Sigmoid colon (tissue), 6 donors: ENCODE measurements at regions not wholly inside any gene's neighbourhood (a gene's known extent, or its start where the extent isn't known, plus 50 kb on each side); places are given as distances from the start of the nearest gene placed in this dataset.

Experiments used
- DNase-seq: peaks from one replicate; pipeline ENCODE4 v3.0.0-alpha.2; 2019
- H3K27ac ChIP-seq, 4 donors: fragments of 200-600 bp; sonication (generic); one replicate each; pipeline ENCODE4 v1.5.1; 2016 to 2019; ENCODE audit warnings: mild to moderate bottlenecking in 1 of 4
- H3K27me3 ChIP-seq, 3 donors: fragments of 200-600 bp; sonication (generic); one replicate each; pipeline ENCODE4 v1.5.1; 2019; ENCODE audit warnings: mild to moderate bottlenecking in 1 of 3
- H3K36me3 ChIP-seq, 4 donors: fragments of 200-600 bp; sonication (generic); one replicate each; pipeline ENCODE4 v1.5.1; 2016 to 2019
- H3K4me1 ChIP-seq, 4 donors: fragments of 200-600 bp; sonication (generic); one replicate each; pipeline ENCODE4 v1.5.1; 2017 to 2019
- H3K4me3 ChIP-seq, 4 donors: fragments of 200-600 bp; sonication (generic); one replicate each; pipeline ENCODE4 v1.5.1; 2017 to 2019; ENCODE audit warnings: mild to moderate bottlenecking in 2 of 4, moderate library complexity in 1 of 4
- H3K9me3 ChIP-seq, 4 donors: fragments of 200-600 bp in 3 of 4; sonication (generic) in 3 of 4; one replicate each; pipeline versions ENCODE4 v1.5.1 to v1.6.1; 2013 to 2019
- CTCF ChIP-seq, 4 experiments: fragments of 450-650 bp in 3 of 4; fragments of 200-600 bp in 1 of 4; IDR thresholded peaks; one replicate each; pipeline ENCODE4 v1.5.1; 2016 to 2019; ENCODE audit warnings: antibody characterized with exemption in 4 of 4, mild to moderate bottlenecking in 3 of 4, moderate library complexity in 2 of 4
- EP300 ChIP-seq, 4 donors: sonication (generic); formaldehyde crosslinking; IDR thresholded peaks; one replicate each; pipeline ENCODE4 v1.6.1; 2017; ENCODE audit warnings: antibody characterized with exemption in 4 of 4
- POLR2A ChIP-seq, 2 donors: fragments of 450-650 bp; IDR thresholded peaks; one replicate each; pipeline ENCODE4 v1.6.1; 2016; ENCODE audit warnings: antibody characterized with exemption in 2 of 2, mild to moderate bottlenecking in 2 of 2, moderate library complexity in 2 of 2
- POLR2AphosphoS5 ChIP-seq, 4 donors: sonication (generic); formaldehyde crosslinking; IDR thresholded peaks; one replicate each; pipeline ENCODE4 v1.6.1; 2017; ENCODE audit warnings: antibody characterized with exemption in 4 of 4
- WGBS, 2 donors: extraction: QIAGEN DNeasy Blood & Tissue Kit; methylation state at CpG; one replicate each; pipeline ENCODE4 v1.1.7; 2013; 5-methylcytosine and 5-hydroxymethylcytosine counted together
- intact Hi-C: fragments of 100-400 bp; cut with DNase I; formaldehyde crosslinking; loops from one replicate; pipeline ENCODE4 v1.15.1; 2023
- donor health status: healthy with polysubstance abuse.
- donor health status: healthy.

GRCh38 chr1:55512466-55512865 is 297.3 kb upstream of the USP24 start:
- TF ChIP-seq EP300 (IDR thresholded peaks at IDR 0.05) (peak in 1 of 4 donors; percentile 48), POLR2AphosphoS5 (IDR thresholded peaks at IDR 0.05) (peak; percentile 48 to 82 (median 74)), POLR2A (IDR thresholded peaks at IDR 0.05) (no peak), CTCF (IDR thresholded peaks at IDR 0.05) (no peak)
- Histone ChIP-seq H3K4me1 (peaks cover 0 to 36% (median 15%) of the 10 kb centered on the region in 4 donors), H3K9me3 (peaks cover 0 to 6% (median 0%) of the 10 kb centered on the region in 4 donors), H3K4me3 (no peak overlapping the region), H3K27ac (peak overlapping the region in 3 of 4 donors; percentile 56 to 66 (median 58)), H3K27me3 (no peaks in the 10 kb centered on the region), H3K36me3 (no peaks in the 10 kb centered on the region)
- DNase-seq = no peak
- WGBS, 2 donors = 56 to 83% methylated on average over 2 of the region's 2 CpGs
- intact Hi-C loops = no loop called here

GRCh38 chr1:55507578-55507931 is 292.4 kb upstream of the USP24 start:
- intact Hi-C loops = no loop called here
- no peak for DNase-seq
- WGBS, 2 donors = 66 to 85% methylated on average over 2 of the region's 2 CpGs
- H3K4me3 ChIP-seq = no peak overlapping the region
- H3K9me3 ChIP-seq = no peaks in the 10 kb centered on the region
- no peaks in the 10 kb centered on the region for H3K36me3 ChIP-seq
- TF ChIP-seq EP300 (IDR thresholded peaks at IDR 0.05) = no peak
- no peak for TF ChIP-seq POLR2A (IDR thresholded peaks at IDR 0.05)
- TF ChIP-seq POLR2AphosphoS5 (IDR thresholded peaks at IDR 0.05) = no peak
- no peak for TF ChIP-seq CTCF (IDR thresholded peaks at IDR 0.05)
- peaks cover 0 to 52% (median 35%) of the 10 kb centered on the region in 4 donors for H3K4me1 ChIP-seq
- H3K27me3 ChIP-seq = no peaks in the 10 kb centered on the region
- H3K27ac ChIP-seq = peak overlapping the region in 1 of 4 donors; percentile 5

- H3K9me3 ChIP-seq = no peaks in the 10 kb centered on the region
- no peaks in the 10 kb centered on the region for H3K36me3 ChIP-seq
- no peaks in the 10 kb centered on the region for H3K27me3 ChIP-seq
- 23 to 64% methylated on average over 6 of the region's 6 CpGs for WGBS, 2 donors
- no peak overlapping the region for H3K4me3 ChIP-seq
- DNase-seq = no peak
- peak overlapping the region in 1 of 4 donors; percentile 5 for H3K27ac ChIP-seq
- TF ChIP-seq EP300 (IDR thresholded peaks at IDR 0.05) = no peak
- TF ChIP-seq POLR2AphosphoS5 (IDR thresholded peaks at IDR 0.05) = no peak
- TF ChIP-seq CTCF (IDR thresholded peaks at IDR 0.05) = no peak
- TF ChIP-seq POLR2A (IDR thresholded peaks at IDR 0.05) = no peak
- peaks cover 0 to 47% (median 29%) of the 10 kb centered on the region in 4 donors for H3K4me1 ChIP-seq
- intact Hi-C loops = no loop called here
Observed at GRCh38 chr1:55506740-55507577, 291.8 kb upstream of the USP24 start.

GRCh38 chr1:55505326-55505725 is 290.2 kb upstream of the USP24 start:
- Histone ChIP-seq H3K4me1 (peaks cover 0 to 35% (median 23%) of the 10 kb centered on the region in 4 donors), H3K27me3 (no peaks in the 10 kb centered on the region), H3K9me3 (no peaks in the 10 kb centered on the region), H3K36me3 (no peaks in the 10 kb centered on the region), H3K27ac (no peak overlapping the region), H3K4me3 (no peak overlapping the region)
- no peak for TF ChIP-seq POLR2AphosphoS5 (IDR thresholded peaks at IDR 0.05)
- TF ChIP-seq EP300 (IDR thresholded peaks at IDR 0.05) = no peak
- TF ChIP-seq POLR2A (IDR thresholded peaks at IDR 0.05) = no peak
- TF ChIP-seq CTCF (IDR thresholded peaks at IDR 0.05) = no peak
- intact Hi-C loops = no loop called here
- no peak for DNase-seq
